SK-N-MC (cell line): ENCODE measurements at regions not wholly inside any gene's neighbourhood (a gene's known extent, or its start where the extent isn't known, plus 50 kb on each side); places are given as distances from the start of the nearest gene placed in this dataset.

Source experiments
- EZH2 ChIP-seq: fragments of 200-600 bp; sonication (generic); IDR thresholded peaks from one replicate; pipeline ENCODE4 v1.6.1; 2017; ENCODE audit warnings: antibody characterized with exemption
- FOXP2 ChIP-seq: optimal IDR thresholded peaks from 2 replicates; pipeline ENCODE3; 2011; ENCODE audit warnings: mild to moderate bottlenecking, moderate library complexity; ENCODE audit not compliant: insufficient read depth; ENCODE audit errors: extremely low read length, control extremely low read depth
- POLR2AphosphoS5 ChIP-seq: IDR thresholded peaks from 2 replicates; pipeline ENCODE4 v1.6.1; 2012; ENCODE audit warnings: mild to moderate bottlenecking, low read depth, low read length, borderline replicate concordance

- TF ChIP-seq EZH2 (no peak), POLR2AphosphoS5 (no peak), FOXP2 (no peak)
Measured at GRCh38 chr16:54554581-54554980, 268.0 kb upstream of the IRX3 start.
